GM19452 (cell line): ENCODE measurements at regions not wholly inside any gene's neighbourhood (a gene's known extent, or its start where the extent isn't known, plus 50 kb on each side); places are given as distances from the start of the nearest gene placed in this dataset.
"Not testable (repeated sequence)": the region's sequence is repeated elsewhere in the genome, so short reads cannot be mapped to it uniquely, and the experiment has no call there.

Experiments
- ATAC-seq: cut with Tn5 transposase; IDR thresholded peaks from one replicate; pipeline ENCODE4 v1.9.1; 2021; ENCODE audit not compliant: unreplicated experiment

GRCh38 chr3:124043023-124043422, 51.1 kb upstream of the ROPN1 start:
- ATAC-seq = no peak

- no peak for ATAC-seq
Observed at GRCh38 chr3:124044956-124045355, 53.0 kb upstream of the ROPN1 start.

GRCh38 chr3:124048967-124049798, 57.3 kb upstream of the ROPN1 start:
- no peak for ATAC-seq

GRCh38 chr3:124051636-124052035, 59.7 kb upstream of the ROPN1 start:
- no peak for ATAC-seq

GRCh38 chr3:124053871-124054270, 61.9 kb upstream of the ROPN1 start:
- ATAC-seq = no peak

- ATAC-seq = no peak
Observed at GRCh38 chr3:124056846-124057245, 64.9 kb upstream of the ROPN1 start.

- ATAC-seq = no peak
Observed at GRCh38 chr3:124057420-124057819, 65.5 kb upstream of the ROPN1 start.

GRCh38 chr3:124059580-124059979, 67.7 kb upstream of the ROPN1 start:
- ATAC-seq = no peak

GRCh38 chr3:124063197-124063909, 71.4 kb upstream of the ROPN1 start:
- no peak for ATAC-seq

GRCh38 chr3:124064050-124064449, 72.1 kb upstream of the ROPN1 start:
- no peak for ATAC-seq

- not testable (repeated sequence) for ATAC-seq
Observed at GRCh38 chr3:124066543-124066942, 74.6 kb upstream of the ROPN1 start.

GRCh38 chr3:124069706-124070105, 77.8 kb upstream of the ROPN1 start:
- ATAC-seq = not testable (repeated sequence)

- ATAC-seq = not testable (repeated sequence)
Observed at GRCh38 chr3:124075090-124075489, 83.2 kb upstream of the ROPN1 start.

GRCh38 chr3:124075753-124076152, 83.8 kb upstream of the ROPN1 start:
- no peak for ATAC-seq

- no peak for ATAC-seq
Observed at GRCh38 chr3:124076235-124076634, 84.3 kb upstream of the ROPN1 start.

- ATAC-seq = no peak
Observed at GRCh38 chr3:124078953-124079911, 87.3 kb upstream of the ROPN1 start.

GRCh38 chr3:124079912-124080276, 88.0 kb upstream of the ROPN1 start:
- ATAC-seq = no peak

GRCh38 chr3:124082343-124082742, 90.4 kb upstream of the ROPN1 start:
- ATAC-seq = no peak

GRCh38 chr3:124084022-124084881, 92.3 kb upstream of the ROPN1 start:
- no peak for ATAC-seq

- ATAC-seq = no peak
Observed at GRCh38 chr3:124088801-124089200, 96.9 kb upstream of the ROPN1 start.
